NCI-H774 (cell line): ENCODE measurements at regions not wholly inside any gene's neighbourhood (a gene's known extent, or its start where the extent isn't known, plus 50 kb on each side); places are given as distances from the start of the nearest gene placed in this dataset.
A peak's percentile ranks its signal among the peaks of the same experiment; 100 is the strongest.

Experiments
- DNase-seq: peaks from one replicate; lab custom pipeline; 2025; lab: John Stamatoyannopoulos, UW

GRCh38 chrX:38856670-38857265 lies 55.5 kb downstream of the MID1IP1 start:
- DNase-seq, result no peak

DNA sequence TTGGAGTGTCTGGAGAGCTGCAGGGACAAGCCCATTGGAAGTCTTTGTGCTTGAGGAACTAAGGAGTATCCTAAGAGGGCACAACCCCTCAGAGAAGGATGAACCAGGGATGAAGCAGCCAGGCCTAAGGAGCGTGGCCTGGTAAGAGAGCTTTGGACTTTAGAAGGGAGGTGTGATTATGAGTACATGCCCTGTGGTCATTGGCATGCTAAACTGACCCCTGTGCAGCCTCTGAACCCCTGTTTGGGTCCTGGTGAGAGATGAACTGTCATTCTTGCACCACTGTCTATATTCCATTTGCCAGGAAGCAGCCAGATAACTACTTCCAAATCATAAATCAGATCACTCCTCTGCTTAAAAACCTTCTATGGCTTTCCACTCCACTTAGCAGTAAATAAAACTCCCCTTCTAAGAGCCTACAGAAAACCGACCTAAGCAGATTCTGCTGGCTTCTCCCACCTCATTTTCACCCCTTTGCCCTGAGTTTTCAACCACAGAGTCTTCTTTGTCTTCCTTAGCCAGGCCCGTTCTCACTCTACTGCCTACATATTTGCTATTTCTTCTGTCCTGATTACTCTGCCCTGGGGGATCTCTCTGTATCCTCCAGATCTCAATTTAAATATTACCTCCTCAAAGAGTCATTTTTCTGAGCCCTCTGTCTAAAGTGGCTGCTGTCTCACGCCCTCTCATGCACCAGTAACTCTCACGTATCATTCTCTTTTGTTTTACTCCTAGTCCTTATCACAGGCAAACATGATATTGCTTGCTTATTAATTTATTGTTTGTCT lies 56.7 kb downstream of the MID1IP1 start:
- DNase-seq, result no peak

DNA sequence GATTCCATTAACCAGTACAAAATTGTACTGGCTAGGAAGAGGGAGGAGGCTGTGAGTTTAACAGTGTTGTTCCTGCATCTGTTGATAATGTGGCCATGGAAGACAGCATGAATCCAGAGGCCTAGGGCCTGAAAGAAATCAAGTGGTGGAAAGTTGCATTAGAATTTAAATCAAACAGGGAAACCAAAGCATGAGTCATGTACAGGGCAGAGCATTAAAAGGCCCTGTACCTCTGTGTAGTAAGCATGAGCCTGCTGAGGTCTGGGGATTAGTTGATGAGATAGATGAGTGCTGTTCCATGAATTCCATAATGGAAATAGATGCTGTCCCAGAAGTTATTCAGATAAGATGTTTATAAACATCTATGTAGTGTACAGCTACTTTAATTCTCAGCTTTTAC lies 58.3 kb downstream of the MID1IP1 start:
- no peak for DNase-seq

GRCh38 chrX:38860106-38861013 lies 59.1 kb downstream of the MID1IP1 start:
- DNase-seq, result no peak

DNA sequence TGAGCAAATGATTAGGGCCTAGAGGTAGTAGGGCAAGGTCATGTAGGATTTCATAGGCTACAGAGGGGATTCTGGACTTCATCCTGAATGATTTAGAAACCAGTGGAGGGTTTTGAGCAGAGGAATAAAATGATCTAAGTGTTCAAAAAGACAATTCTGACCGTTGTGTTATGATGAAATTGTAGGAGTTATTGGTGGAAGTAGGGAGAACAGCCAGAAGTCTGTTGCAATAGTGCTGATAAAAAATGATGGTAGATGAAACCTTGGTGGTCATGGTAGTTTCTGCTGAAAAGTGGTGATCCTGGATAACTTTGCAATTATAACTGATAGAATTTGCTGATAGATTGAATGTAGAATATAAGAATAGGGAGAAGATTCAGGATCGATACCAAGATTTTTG lies 60.2 kb downstream of the MID1IP1 start:
- no peak for DNase-seq

DNA sequence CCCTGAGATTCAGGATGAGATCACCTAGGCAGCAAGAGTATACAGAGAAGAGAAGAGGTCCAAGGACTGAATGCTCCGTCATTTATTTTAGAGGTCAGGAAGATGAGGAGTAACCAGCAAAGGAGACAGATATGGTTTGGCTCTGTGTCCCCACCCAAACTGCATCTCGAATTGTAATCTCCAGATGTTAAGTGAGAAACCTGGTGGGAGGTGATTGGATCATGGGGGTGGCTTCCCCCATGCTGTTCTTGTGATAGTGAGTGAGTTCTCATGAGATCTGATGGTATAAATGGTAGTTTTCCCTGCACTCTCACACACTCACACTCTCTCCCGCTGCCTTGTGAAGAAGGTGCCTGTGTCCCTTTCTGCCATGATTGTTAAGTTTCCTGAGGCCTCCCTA lies 60.8 kb downstream of the MID1IP1 start:
- DNase-seq, result no peak

DNA sequence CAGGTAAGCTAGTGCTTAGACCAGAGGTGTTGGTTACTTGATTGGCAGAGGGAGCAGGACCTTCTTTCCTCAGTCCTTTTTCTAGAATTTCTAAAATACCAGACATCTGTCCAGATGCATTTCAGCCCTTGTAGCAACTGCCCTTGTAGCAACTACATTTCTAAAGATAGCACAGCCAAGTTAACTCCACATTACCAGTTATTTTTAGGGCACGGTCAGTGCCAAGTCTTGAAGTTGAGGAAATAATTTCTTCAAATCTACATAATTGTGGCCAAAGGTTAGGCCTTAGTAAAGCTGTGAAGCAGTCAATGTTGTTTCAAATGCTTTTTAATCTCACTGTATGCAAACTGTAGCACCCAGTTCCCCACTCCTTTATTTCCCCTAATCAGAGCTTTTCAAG lies 62.9 kb downstream of the MID1IP1 start:
- DNase-seq, result no peak

DNA sequence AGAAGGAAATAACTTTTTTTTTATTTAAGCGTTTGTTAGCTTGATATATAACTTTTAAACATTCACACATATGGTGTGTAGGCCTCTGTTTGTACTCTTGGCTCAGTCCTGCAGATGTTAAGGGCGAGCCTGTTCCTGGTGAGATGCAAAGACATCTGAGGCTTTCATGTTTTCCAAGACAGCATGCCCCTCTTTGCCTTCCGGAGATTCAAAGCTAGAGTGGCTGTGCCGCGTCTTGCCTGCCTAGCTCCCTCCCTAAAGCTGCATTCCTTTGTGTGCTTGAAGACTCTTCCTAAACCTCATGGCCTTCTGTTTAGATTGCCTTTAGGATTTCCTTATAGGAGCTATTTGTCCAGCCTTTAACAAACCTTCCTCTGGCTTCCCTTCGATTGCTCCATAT lies 67.1 kb downstream of the MID1IP1 start:
- no peak for DNase-seq

DNA sequence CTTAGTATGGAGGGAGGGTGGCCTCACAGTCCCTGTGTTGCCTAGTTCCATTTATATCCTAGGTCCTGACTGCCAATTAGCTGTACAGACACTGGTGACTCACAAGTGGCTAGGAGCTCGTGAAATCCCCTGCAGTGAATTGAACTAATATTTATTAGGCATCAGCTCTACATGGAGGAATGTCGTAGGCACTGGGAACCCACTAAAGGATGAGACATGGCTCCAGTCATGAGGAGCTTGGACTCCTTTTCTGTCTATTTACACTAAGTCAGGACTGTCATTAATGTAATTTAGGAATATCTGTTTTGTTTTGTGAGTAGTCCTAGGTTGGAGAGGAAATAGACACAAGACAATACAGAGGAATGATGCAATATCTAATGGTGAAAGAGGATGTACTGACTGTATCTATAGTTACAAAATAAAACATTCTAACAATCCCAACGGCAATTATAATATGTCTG lies 67.7 kb downstream of the MID1IP1 start:
- DNase-seq, result no peak

DNA sequence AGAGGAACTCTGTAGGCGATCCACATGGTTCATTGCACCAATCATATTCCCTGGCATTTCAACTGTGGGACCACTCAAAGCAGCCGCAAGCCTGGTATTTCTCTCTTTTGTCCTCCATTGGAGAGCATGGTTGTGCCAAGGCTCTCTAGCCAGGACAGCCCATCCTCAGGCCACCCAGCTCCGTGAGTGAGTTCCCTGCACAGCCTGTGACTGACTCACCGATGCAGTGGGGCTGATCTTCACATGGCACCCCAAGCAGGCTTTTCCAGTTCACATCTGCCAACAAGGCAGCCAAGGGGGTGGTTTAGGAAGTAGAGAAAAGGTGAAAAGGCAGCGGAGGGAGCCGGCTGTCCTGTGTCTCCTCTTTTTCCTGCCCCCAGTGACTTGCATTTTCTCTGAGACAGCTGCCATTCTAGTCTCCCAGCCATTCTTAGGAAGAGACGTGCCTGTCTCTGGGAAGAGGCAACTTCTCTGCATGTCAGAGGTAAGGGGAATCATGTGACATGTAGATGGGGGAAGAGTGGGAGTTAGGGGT lies 69.2 kb downstream of the MID1IP1 start:
- no peak for DNase-seq

DNA sequence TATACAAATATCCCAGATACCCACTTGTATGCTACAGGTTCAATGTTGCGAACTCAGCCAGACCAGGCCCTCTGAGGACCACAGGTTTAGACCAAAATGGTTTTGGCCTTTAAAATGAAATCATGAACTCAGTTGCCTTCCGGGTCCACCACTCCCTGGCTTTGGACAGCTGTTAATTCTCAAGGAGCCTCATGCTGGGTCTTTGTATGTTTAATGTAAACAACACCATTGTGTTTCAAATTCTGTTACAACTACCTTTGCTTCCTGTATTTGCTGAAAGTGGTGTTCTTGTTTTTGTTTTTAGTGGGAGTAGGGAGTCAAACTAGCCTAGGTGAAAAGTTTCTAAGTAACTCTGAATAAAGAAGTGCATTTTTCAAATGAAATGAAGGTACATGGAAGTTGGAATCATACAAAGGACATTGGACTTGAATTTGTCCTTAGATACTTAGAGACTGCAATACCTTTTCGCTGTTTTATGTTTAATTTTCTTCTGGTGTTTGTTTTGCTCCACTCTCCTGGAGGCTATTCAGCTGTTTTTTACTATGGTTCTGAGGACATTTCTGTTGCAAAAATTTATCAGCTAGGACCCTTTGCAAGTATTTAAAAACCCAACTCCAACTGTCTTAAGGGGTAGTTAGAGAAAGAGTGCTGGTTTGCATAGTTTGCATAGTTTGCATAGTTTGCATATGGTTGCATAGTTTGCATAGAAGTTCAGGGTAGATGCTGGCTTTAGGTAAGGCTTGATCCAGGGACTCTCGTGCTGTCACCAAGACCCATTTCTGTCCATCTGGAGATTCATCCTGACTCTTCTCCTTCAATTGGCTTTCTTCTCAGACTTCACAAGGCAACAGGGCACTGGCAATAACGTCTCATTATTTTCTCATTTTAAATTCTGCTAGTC lies 70.1 kb downstream of the MID1IP1 start:
- peak; percentile 15 for DNase-seq

GRCh38 chrX:38877366-38877765 lies 76.1 kb downstream of the MID1IP1 start:
- DNase-seq, result no peak

DNA sequence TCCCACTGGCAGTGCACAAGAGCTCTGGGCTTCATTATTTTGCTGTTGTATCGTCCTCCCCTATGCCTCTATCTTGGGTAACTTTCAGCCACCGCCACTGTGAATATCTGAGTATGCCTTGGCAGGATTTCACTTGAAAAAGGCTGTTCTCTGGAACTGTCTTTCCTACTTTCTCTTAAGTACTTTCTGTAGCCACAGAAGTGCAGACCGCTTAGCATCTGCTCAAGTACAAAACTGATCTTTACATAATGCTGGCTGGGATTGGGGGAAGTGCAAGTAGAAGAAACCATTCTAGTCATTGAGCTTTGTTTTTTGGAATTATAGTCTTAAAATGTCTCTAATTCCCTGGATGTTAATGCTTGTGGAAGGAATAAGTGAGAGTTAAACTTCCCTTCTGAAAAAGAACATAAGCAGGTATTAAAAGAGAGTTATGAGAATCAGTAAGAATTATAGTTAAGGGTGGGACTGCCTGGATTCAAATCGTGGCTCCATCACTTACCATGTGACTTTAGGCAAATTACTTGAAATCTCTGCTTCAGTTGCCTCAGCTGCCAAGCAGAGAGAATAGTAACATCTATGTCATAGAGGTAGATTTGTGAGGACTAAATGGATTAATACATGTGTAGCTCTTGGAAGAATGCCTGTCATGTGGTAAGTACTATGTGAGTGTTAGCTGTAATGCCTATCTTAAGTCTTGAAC lies 77.5 kb downstream of the MID1IP1 start:
- no peak for DNase-seq

GRCh38 chrX:38879631-38880220 lies 78.5 kb downstream of the MID1IP1 start:
- DNase-seq, result peak; percentile 72

GRCh38 chrX:38880296-38880854 lies 79.1 kb downstream of the MID1IP1 start:
- no peak for DNase-seq

GRCh38 chrX:38881066-38881465 lies 79.8 kb downstream of the MID1IP1 start:
- DNase-seq, result no peak

GRCh38 chrX:38881727-38882126 lies 80.5 kb downstream of the MID1IP1 start:
- DNase-seq, result no peak

DNA sequence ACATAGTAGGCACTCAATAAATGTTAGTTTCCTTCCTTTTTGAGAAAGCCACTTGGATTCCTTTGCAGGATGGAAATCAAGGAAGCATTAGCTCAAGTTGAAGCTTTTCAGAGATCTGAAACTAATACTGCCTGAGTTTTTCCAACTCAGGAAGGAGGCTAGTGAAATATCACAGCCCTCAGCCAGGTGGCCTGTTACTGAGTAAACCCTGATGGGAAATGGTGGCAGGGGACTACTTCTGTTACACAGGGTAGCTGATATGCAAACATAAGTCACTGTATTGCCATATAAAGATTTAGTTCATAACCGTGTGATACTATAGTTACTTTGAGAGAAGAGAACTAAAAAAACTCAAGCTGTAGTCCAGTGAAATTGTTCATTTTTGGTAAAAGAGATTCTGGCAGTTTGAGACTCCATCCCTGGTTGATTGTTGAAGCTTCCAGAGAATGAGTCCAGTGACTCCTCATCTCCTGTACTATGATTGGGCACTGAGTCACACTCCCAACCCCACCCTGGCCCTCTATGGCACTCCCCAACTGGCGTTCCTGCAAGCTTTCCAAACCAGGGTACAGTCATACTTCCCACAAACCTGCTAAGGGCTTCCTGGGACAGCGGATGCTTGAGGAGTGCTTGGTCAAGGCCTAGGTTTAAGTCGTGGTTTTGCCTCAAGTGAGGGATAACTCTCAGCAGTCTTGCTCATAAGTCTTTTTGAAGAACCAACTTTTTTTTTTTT lies 81.8 kb downstream of the MID1IP1 start:
- DNase-seq, result no peak

- DNase-seq, result no peak
Measured at GRCh38 chrX:38886112-38886511, 84.9 kb downstream of the MID1IP1 start.
